Gastroesophageal sphincter (tissue), 4 donors: ENCODE measurements at regions not wholly inside any gene's neighbourhood (a gene's known extent, or its start where the extent isn't known, plus 50 kb on each side); places are given as distances from the start of the nearest gene placed in this dataset.

Source experiments
- ATAC-seq: fragments of 150-250 bp; one replicate; pipeline ENCODE4 v1.9.1; 2016; ENCODE audit warnings: mild to moderate bottlenecking, moderate library complexity
- H3K27ac ChIP-seq, 4 donors: fragments of 200-600 bp; sonication (generic) in 3 of 4; 1 replicate in 3 of 4; 2 replicates in 1 of 4; pipeline ENCODE4 v1.5.1; 2016 to 2019
- H3K27me3 ChIP-seq: fragments of 200-600 bp; sonication (generic); one replicate; pipeline ENCODE4 v1.5.1; 2019
- H3K36me3 ChIP-seq, 2 donors: fragments of 200-600 bp; sonication (generic); one replicate each; pipeline ENCODE4 v1.5.1; 2019; ENCODE audit warnings: control low read depth in 1 of 2
- H3K4me1 ChIP-seq, 3 donors: fragments of 200-600 bp; sonication (generic); 1 replicate in 2 of 3; 2 replicates in 1 of 3; pipeline ENCODE4 v1.5.1; 2016 to 2019; ENCODE audit warnings: control low read depth in 2 of 3
- H3K4me3 ChIP-seq, 2 donors: fragments of 200-600 bp; sonication (generic); one replicate each; pipeline ENCODE4 v1.5.1; 2019; ENCODE audit warnings: mild to moderate bottlenecking in 1 of 2, moderate library complexity in 1 of 2
- H3K9me3 ChIP-seq, 3 donors: fragments of 200-600 bp; sonication (generic); one replicate each; pipeline ENCODE4 v1.5.1; 2017 to 2019; ENCODE audit warnings: control low read depth in 2 of 3
- EP300 ChIP-seq: sonication (generic); formaldehyde crosslinking; IDR thresholded peaks from one replicate; pipeline ENCODE4 v1.6.1; 2017; ENCODE audit warnings: antibody characterized with exemption, mild to moderate bottlenecking
- POLR2A ChIP-seq, 2 donors: fragments of 450-650 bp; IDR thresholded peaks; one replicate each; pipeline ENCODE4 v1.6.1; 2017; ENCODE audit warnings: antibody characterized with exemption in 2 of 2, mild to moderate bottlenecking in 2 of 2, moderate library complexity in 1 of 2
- POLR2AphosphoS5 ChIP-seq: sonication (generic); formaldehyde crosslinking; IDR thresholded peaks from one replicate; pipeline ENCODE4 v1.6.1; 2017; ENCODE audit warnings: antibody characterized with exemption
- WGBS, 2 donors: methylation state at CpG; one replicate each; pipeline ENCODE4 v1.1.5; 2018; ENCODE audit warnings: low coverage in 1 of 2; 5-methylcytosine and 5-hydroxymethylcytosine counted together
- TF ChIP-seq, protein P1 (sequence below), 4 experiments: fragments of 200-600 bp in 2 of 4; fragments of 450-650 bp in 2 of 4; sonication (generic) in 1 of 4; IDR thresholded peaks; one replicate each; pipeline ENCODE4 v1.5.1; 2017 to 2019; ENCODE audit warnings: antibody characterized with exemption in 4 of 4, mild to moderate bottlenecking in 2 of 4, moderate library complexity in 2 of 4

DNA sequence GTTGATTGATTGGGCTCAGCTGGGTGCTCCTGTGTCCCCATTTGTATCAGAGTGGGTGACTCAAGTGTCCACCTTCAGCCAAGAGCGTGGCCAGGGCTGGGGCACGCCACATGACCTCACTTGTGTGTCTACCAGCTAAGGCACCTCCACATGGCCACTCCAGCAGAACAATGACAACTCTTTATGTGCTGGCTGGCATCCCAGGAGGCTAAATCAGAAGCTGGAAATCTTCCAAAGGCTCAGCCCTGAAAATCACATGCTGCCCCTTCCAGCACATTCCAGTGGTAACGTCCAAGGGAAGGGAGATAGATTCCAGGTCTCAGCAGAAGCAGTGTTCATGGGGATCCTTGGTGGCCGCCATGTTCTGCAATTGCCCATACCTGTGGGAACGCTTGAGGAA, 585.5 kb downstream of the AJAP1 start:
- TF ChIP-seq, protein P1, sequence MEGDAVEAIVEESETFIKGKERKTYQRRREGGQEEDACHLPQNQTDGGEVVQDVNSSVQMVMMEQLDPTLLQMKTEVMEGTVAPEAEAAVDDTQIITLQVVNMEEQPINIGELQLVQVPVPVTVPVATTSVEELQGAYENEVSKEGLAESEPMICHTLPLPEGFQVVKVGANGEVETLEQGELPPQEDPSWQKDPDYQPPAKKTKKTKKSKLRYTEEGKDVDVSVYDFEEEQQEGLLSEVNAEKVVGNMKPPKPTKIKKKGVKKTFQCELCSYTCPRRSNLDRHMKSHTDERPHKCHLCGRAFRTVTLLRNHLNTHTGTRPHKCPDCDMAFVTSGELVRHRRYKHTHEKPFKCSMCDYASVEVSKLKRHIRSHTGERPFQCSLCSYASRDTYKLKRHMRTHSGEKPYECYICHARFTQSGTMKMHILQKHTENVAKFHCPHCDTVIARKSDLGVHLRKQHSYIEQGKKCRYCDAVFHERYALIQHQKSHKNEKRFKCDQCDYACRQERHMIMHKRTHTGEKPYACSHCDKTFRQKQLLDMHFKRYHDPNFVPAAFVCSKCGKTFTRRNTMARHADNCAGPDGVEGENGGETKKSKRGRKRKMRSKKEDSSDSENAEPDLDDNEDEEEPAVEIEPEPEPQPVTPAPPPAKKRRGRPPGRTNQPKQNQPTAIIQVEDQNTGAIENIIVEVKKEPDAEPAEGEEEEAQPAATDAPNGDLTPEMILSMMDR (IDR thresholded peaks at IDR 0.05): no peak
- TF ChIP-seq POLR2AphosphoS5 (no peak), EP300 (no peak), POLR2A (IDR thresholded peaks at IDR 0.05) (no peak)
- H3K27ac ChIP-seq: no peak overlapping the region
- H3K27me3 ChIP-seq: peaks cover 32% of the 10 kb centered on the region
- H3K36me3 ChIP-seq: no peaks in the 10 kb centered on the region
- no peak for ATAC-seq
- 75% methylated on average over 2 of the region's 5 CpGs; no CpG with 5 or more reads in 1 of the 2 donors for WGBS, 2 donors
- no peaks in the 10 kb centered on the region for H3K9me3 ChIP-seq
- no peak overlapping the region for H3K4me3 ChIP-seq
- no peaks in the 10 kb centered on the region for H3K4me1 ChIP-seq

DNA sequence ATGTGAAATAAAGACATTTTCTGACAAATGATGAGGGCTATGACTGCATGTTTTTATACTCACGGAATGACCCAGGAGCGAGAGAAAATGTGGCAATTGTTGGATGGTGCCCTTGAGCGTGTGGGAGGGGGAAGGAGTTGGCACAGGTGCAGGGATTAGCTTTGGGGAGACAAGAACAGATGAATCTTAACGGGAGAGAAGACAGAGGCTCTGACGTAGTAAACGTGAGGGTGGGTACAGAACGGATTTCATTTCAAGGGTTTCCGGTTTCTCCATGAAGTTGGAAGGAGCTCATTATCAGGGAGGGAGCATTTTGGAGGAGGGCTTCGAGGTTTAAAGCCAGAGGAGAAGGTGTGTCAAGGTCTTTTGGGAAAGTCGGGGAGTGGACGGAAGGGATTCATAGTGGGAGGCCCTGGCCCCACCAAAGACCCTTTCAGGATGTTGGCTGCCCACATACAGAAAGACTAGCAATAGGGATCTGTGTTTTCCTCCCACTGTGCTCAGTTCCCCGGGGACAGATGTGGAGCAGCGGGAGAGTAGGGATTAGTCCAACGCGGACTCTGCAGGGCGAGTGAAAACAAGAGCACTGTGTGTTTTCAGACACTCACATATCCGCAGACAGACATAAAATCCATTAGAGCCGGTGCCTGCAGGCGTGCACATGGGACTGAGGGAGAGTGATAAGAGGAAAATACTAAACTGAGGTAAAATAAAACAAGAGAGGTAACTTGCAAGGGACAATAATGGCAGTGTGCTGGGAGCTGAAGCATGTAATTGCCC, 584.1 kb downstream of the AJAP1 start:
- Histone ChIP-seq H3K4me3 (no peak overlapping the region), H3K36me3 (no peaks in the 10 kb centered on the region), H3K4me1 (no peaks in the 10 kb centered on the region), H3K9me3 (no peaks in the 10 kb centered on the region), H3K27ac (no peak overlapping the region), H3K27me3 (peaks cover 38% of the 10 kb centered on the region)
- WGBS, 2 donors: 65 to 68% methylated on average over 5 to 19 of the region's 19 CpGs
- no peak for ATAC-seq
- TF ChIP-seq POLR2A (IDR thresholded peaks at IDR 0.05) (no peak), POLR2AphosphoS5 (no peak), EP300 (no peak)
- TF ChIP-seq, protein P1 (IDR thresholded peaks at IDR 0.05): no peak

DNA sequence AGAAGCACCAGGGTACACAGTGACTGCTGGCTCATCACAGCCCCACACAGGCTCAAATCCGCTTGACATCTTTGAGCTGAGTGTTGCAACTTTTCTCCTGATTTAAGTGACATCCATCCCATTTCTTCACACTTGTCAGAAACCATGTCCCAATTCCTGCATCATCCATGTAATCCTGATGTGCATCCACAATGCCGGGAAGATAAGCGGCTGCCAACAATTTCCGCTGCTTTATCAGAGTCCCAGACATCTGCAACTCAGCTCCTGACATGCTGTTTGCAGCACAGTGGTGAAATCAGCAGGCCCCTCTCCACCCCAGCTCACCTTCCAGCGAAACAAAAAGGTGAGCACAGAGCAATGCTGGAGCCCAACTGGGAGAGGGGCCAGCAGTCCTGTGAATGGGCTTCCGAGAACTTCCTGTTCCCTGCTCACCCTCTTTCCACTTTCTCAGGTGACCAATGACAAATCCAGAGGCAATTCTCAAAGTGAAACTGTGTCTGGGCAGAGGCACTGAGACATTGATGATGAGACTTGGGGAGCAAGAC, 581.0 kb downstream of the AJAP1 start:
- no peak for ATAC-seq

DNA sequence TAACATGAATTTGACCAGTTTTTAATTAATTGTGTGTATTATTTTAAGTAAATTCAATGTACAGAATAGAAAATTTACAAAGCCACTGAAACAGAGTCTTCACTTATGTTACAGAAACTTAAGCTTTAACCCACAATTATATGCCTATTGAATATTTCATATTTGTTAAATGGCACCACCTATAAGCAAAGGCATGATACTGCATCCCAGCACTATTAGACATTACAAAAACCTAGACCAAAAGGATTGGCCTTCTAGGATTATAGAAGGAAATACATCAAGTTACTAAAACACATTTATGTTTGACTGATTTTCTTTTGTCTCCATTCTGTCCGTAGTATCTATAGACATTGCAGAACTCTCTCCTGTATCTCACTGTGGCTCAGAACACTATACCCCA, 578.1 kb downstream of the AJAP1 start:
- Histone ChIP-seq H3K4me3 (no peak overlapping the region), H3K27ac (no peak overlapping the region), H3K9me3 (peaks cover 0 to 7% (median 0%) of the 10 kb centered on the region in 3 donors), H3K36me3 (no peaks in the 10 kb centered on the region), H3K4me1 (no peaks in the 10 kb centered on the region), H3K27me3 (peaks cover 68% of the 10 kb centered on the region)
- no peak for ATAC-seq
- no peak for TF ChIP-seq POLR2A (IDR thresholded peaks at IDR 0.05)
- TF ChIP-seq EP300: no peak
- TF ChIP-seq, protein P1 (IDR thresholded peaks at IDR 0.05): no peak
- no peak for TF ChIP-seq POLR2AphosphoS5
- WGBS, 2 donors: 94 to 100% methylated on average over 1 of the region's 1 CpG

More for the DNA sequence above, 581.0 kb downstream of the AJAP1 start:
- Histone ChIP-seq H3K4me1 (no peaks in the 10 kb centered on the region), H3K4me3 (no peak overlapping the region), H3K36me3 (no peaks in the 10 kb centered on the region), H3K27ac (no peak overlapping the region), H3K27me3 (peaks cover 44% of the 10 kb centered on the region), H3K9me3 (peaks cover 0 to 7% (median 0%) of the 10 kb centered on the region in 3 donors)
- TF ChIP-seq POLR2A (IDR thresholded peaks at IDR 0.05) (no peak), EP300 (no peak), POLR2AphosphoS5 (no peak)
- TF ChIP-seq, protein P1 (IDR thresholded peaks at IDR 0.05): no peak
- 90% methylated on average over 4 of the region's 6 CpGs; no CpG with 5 or more reads in 1 of the 2 donors for WGBS, 2 donors
